Activated CD8-positive, alpha-beta T cell treated with anti-CD3 and anti-CD28 coated beads for 36 hours (primary cell): ENCODE measurements at regions not wholly inside any gene's neighbourhood (a gene's known extent, or its start where the extent isn't known, plus 50 kb on each side); places are given as distances from the start of the nearest gene placed in this dataset.

Experiments
- ATAC-seq: fragments of 200-7000 bp; cut with Tn5 transposase; one replicate; pipeline ENCODE4 v1.10.0; 2021; ENCODE audit warnings: mild to moderate bottlenecking, moderate library complexity
- CTCF ChIA-PET: fragments of 350-600 bp; sonication (Branson Sonifier 250); formaldehyde crosslinking; loops from one replicate; lab custom pipeline; 2021; ENCODE audit warnings: antibody characterized with exemption; lab: Charles Lee
- POLR2A ChIA-PET: fragments of 350-600 bp; sonication (Branson Sonifier 250); formaldehyde crosslinking; loops from one replicate; lab custom pipeline; 2021; ENCODE audit warnings: antibody characterized with exemption; lab: Charles Lee
- DNase-seq: peaks from one replicate; pipeline ENCODE4 v3.0.0-alpha.2; 2020
- H3K27ac Mint-ChIP-seq: one replicate; pipeline ENCODE4 v1.8.0; 2021; ENCODE audit warnings: mild to moderate bottlenecking, mixed read lengths
- H3K27me3 Mint-ChIP-seq: one replicate; pipeline ENCODE4 v1.8.0; 2021; ENCODE audit warnings: mixed read lengths
- H3K36me3 Mint-ChIP-seq: one replicate; pipeline ENCODE4 v1.8.0; 2021; ENCODE audit warnings: low read depth, mixed read lengths
- H3K4me1 Mint-ChIP-seq: one replicate; pipeline ENCODE4 v1.8.0; 2021; ENCODE audit warnings: low read depth, mixed read lengths
- H3K4me3 Mint-ChIP-seq: one replicate; pipeline ENCODE4 v1.8.0; 2021; ENCODE audit warnings: mild to moderate bottlenecking, moderate library complexity, mixed read lengths
- H3K9me3 Mint-ChIP-seq: one replicate; pipeline ENCODE4 v1.8.0; 2021; ENCODE audit warnings: mixed read lengths
- intact Hi-C: fragments of 100-400 bp; cut with micrococcal nuclease; formaldehyde crosslinking; loops from one replicate; pipeline ENCODE4 v1.10.0; 2022
- TF ChIP-seq, protein P1 (sequence below): fragments of 200-600 bp; IDR thresholded peaks from one replicate; pipeline ENCODE4 v1.8.0; 2022; ENCODE audit warnings: antibody characterized with exemption, mild to moderate bottlenecking

DNA sequence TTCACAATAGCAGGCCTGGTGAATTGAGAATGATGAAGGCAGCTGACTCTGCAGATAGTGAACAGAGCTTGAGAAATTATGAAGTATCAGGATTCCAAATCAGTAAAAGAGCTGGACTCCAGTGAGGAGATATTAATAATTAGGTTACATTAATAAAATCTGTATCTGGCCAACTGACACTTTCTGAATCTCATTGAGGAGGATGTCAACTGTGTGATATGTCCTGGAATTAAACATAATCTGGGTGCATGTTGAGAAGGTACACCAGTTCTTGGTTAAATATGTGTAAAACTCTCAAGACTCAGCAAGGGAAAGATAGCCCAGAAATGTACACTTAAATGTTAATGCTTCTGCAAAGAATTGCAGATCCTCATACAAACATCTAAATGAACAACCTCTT lies 177.8 kb upstream of the SFRP2 start:
- TF ChIP-seq, protein P1, sequence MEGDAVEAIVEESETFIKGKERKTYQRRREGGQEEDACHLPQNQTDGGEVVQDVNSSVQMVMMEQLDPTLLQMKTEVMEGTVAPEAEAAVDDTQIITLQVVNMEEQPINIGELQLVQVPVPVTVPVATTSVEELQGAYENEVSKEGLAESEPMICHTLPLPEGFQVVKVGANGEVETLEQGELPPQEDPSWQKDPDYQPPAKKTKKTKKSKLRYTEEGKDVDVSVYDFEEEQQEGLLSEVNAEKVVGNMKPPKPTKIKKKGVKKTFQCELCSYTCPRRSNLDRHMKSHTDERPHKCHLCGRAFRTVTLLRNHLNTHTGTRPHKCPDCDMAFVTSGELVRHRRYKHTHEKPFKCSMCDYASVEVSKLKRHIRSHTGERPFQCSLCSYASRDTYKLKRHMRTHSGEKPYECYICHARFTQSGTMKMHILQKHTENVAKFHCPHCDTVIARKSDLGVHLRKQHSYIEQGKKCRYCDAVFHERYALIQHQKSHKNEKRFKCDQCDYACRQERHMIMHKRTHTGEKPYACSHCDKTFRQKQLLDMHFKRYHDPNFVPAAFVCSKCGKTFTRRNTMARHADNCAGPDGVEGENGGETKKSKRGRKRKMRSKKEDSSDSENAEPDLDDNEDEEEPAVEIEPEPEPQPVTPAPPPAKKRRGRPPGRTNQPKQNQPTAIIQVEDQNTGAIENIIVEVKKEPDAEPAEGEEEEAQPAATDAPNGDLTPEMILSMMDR: no peak
- DNase-seq: no peak
- H3K27ac Mint-ChIP-seq: no peak overlapping the region
- H3K4me3 Mint-ChIP-seq: no peak overlapping the region
- no peak for ATAC-seq
- intact Hi-C loops: no loop called here
- H3K36me3 Mint-ChIP-seq: no peaks in the 10 kb centered on the region
- H3K27me3 Mint-ChIP-seq: peaks cover 4% of the 10 kb centered on the region
- H3K9me3 Mint-ChIP-seq: no peaks in the 10 kb centered on the region
- peaks cover 6% of the 10 kb centered on the region for H3K4me1 Mint-ChIP-seq
- CTCF ChIA-PET: no interaction called here
- POLR2A ChIA-PET: no interaction called here

DNA sequence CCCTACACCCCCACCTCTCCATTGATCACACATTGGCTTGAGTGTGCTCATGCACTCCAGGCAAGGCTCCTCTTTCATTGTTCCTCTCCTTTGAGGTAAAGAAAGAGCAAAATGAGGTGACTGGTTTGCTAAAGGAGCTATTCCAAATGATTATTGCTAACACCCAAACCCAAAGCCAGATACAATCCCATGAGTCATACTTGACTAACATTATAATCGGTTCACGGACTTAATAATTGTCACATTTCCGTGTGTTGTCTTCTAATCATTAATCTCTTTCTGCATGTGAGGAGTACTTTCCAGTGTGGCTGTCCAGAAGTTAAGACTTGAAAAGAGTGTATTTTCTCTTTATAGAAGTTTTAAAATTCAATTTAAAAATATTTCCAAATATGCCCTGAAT lies 174.3 kb upstream of the SFRP2 start:
- Mint-ChIP-seq H3K9me3 (peaks cover 3% of the 10 kb centered on the region), H3K4me1 (peaks cover 8% of the 10 kb centered on the region), H3K4me3 (no peak overlapping the region), H3K36me3 (peaks cover 3% of the 10 kb centered on the region), H3K27me3 (peaks cover 3% of the 10 kb centered on the region), H3K27ac (no peak overlapping the region)
- DNase-seq (no peak), ATAC-seq (no peak)
- intact Hi-C loops: no loop called here
- TF ChIP-seq, protein P1: no peak
- ChIA-PET CTCF (interaction anchor here (1.3 to 3.0 kb wide), 2 partner anchors 13 to 177 kb away, joined by 4 to 12 read pairs; no protein-coding TSS in a partner anchor), POLR2A (no interaction called here)

DNA sequence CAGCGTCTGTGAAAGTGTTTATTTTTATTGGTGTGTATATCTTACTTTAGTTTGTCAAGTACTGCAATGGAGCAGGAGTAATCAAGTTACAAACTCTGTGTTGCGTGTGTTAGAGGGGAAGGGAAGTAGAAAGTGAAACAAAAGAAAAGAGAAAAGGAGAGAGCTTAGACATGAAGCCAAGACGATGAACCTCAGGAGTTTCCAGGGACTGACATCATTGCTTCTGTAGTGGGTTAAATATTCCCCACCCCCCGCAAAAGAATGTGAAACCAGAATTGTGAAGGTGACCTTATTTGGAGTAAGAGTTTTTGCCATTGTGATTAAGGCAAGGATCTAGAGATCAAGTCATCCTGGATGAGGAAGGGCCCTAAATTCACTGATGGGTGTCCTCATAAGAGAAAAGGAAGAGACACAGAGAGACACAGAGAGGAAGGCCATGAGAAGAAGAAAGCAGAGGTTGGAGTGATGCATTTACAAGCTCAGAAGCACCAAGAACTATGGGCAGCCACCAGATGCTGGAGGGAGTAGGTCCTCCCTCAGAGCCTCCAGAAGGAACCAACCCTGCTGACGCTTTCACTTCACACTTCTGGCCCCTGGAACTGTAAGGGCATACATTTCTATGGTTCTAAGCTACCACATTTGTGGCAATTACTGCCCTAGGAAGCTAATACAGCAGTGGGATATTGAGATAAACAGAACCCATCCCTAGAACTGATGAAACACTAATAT lies 173.6 kb upstream of the SFRP2 start:
- TF ChIP-seq, protein P1: no peak
- Mint-ChIP-seq H3K9me3 (peaks cover 6% of the 10 kb centered on the region), H3K27ac (no peak overlapping the region), H3K4me1 (peaks cover 8% of the 10 kb centered on the region), H3K36me3 (peaks cover 3% of the 10 kb centered on the region), H3K4me3 (no peak overlapping the region), H3K27me3 (peaks cover 5% of the 10 kb centered on the region)
- POLR2A ChIA-PET: no interaction called here
- peak; percentile 72 for ATAC-seq
- intact Hi-C loops: no loop called here
- CTCF ChIA-PET: interaction anchor here (1.3 to 3.0 kb wide), 2 partner anchors 12 to 176 kb away, joined by 4 to 12 read pairs; no protein-coding TSS in a partner anchor
- peak; percentile 27 for DNase-seq

DNA sequence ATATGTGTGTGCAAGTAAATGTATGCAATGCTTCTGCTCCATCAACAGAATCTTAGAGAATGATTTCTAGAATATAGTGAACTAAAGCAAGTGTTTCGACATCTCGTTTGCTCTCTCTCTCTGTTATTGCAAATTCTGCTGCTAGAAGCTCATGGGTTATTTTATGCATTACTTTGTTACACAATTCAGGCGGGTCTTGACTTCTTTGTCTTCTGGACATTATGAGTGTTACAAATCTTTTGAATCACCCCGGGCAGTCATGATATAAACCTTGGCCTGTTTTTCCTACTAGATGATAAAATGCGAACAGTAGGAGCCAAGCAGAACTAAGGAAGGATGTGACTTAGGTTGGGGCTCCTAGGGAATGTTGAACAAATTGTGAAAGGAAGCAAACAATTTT lies 166.4 kb upstream of the SFRP2 start:
- Mint-ChIP-seq H3K4me1 (peaks cover 4% of the 10 kb centered on the region), H3K4me3 (no peak overlapping the region), H3K9me3 (peaks cover 6% of the 10 kb centered on the region), H3K27me3 (peaks cover 20% of the 10 kb centered on the region), H3K27ac (no peak overlapping the region), H3K36me3 (peaks cover 3% of the 10 kb centered on the region)
- ATAC-seq: no peak
- TF ChIP-seq, protein P1: no peak
- ChIA-PET POLR2A (no interaction called here), CTCF (no interaction called here)
- DNase-seq: no peak
- intact Hi-C loops: no loop called here

DNA sequence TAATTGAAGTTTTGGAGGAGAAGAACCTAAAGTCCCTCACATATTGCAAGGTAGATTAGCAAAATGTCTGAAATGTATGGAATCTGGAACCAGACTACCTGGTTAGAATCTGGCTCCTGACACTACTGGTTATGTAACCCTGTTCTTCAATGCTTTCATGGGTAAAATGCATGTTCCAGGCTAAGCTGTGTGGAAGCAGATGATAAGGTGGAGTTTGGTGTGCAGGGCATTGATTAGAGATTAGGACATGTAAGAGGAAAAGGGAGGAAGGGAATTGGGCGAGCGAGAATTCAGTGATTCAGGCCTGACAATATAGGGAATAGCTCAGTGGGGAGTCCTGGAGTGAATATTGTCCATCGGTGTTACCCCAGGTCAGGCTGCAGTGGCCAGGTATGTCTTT lies 165.8 kb upstream of the SFRP2 start:
- TF ChIP-seq, protein P1: no peak
- intact Hi-C loops: no loop called here
- Mint-ChIP-seq H3K4me1 (peaks cover 11% of the 10 kb centered on the region), H3K4me3 (no peak overlapping the region), H3K9me3 (peaks cover 6% of the 10 kb centered on the region), H3K27me3 (peaks cover 20% of the 10 kb centered on the region), H3K27ac (no peak overlapping the region), H3K36me3 (peaks cover 3% of the 10 kb centered on the region)
- CTCF ChIA-PET: interaction anchor here (1.4 kb wide), 1 partner anchor 15 kb away, joined by 3 read pairs; no protein-coding TSS in a partner anchor
- ATAC-seq (no peak), DNase-seq (no peak)
- POLR2A ChIA-PET: no interaction called here
